DMS 273 (cell line): ENCODE measurements at regions not wholly inside any gene's neighbourhood (a gene's known extent, or its start where the extent isn't known, plus 50 kb on each side); places are given as distances from the start of the nearest gene placed in this dataset.

ENCODE experiments used
- DNase-seq: peaks from one replicate; lab custom pipeline; 2025; ENCODE audit not compliant: unreplicated experiment; lab: John Stamatoyannopoulos, UW

GRCh38 chr5:117860550-117860949 is 1127.8 kb downstream of the DTWD2 start:
- DNase-seq = no peak

- DNase-seq = no peak
These were observed 1129.2 kb downstream of the DTWD2 start for GRCh38 chr5:117859176-117859575.

- DNase-seq = no peak
These were observed 1131.6 kb downstream of the DTWD2 start for GRCh38 chr5:117856713-117857112.

- DNase-seq = no peak
These were observed 1150.6 kb downstream of the DTWD2 start for GRCh38 chr5:117837786-117838185.

- no peak for DNase-seq
These were observed 1154.7 kb downstream of the DTWD2 start for GRCh38 chr5:117833691-117834090.

- DNase-seq = no peak
These were observed 1158.7 kb downstream of the DTWD2 start for GRCh38 chr5:117829646-117830045.

- no peak for DNase-seq
These were observed 1174.5 kb downstream of the DTWD2 start for GRCh38 chr5:117813850-117814249.

- no peak for DNase-seq
These were observed 1175.5 kb downstream of the DTWD2 start for GRCh38 chr5:117812861-117813260.

GRCh38 chr5:117809251-117809650 is 1179.1 kb downstream of the DTWD2 start:
- DNase-seq = no peak

GRCh38 chr5:117805058-117805457 is 1183.3 kb downstream of the DTWD2 start:
- no peak for DNase-seq

GRCh38 chr5:117803533-117803932 is 1184.8 kb downstream of the DTWD2 start:
- DNase-seq = no peak

GRCh38 chr5:117801583-117801982 is 1186.8 kb downstream of the DTWD2 start:
- DNase-seq = no peak

- no peak for DNase-seq
These were observed 1188.1 kb downstream of the DTWD2 start for GRCh38 chr5:117800261-117800660.

- DNase-seq = no peak
These were observed 1193.5 kb downstream of the DTWD2 start for GRCh38 chr5:117794847-117795246.

- no peak for DNase-seq
These were observed 1194.4 kb downstream of the DTWD2 start for GRCh38 chr5:117793963-117794362.

GRCh38 chr5:117792476-117792875 is 1195.9 kb downstream of the DTWD2 start:
- DNase-seq = no peak

GRCh38 chr5:117788596-117788995 is 1199.8 kb downstream of the DTWD2 start:
- DNase-seq = no peak

- no peak for DNase-seq
These were observed 1204.5 kb upstream of the SEMA6A start for GRCh38 chr5:117779171-117779570.

- DNase-seq = no peak
These were observed 1202.4 kb upstream of the SEMA6A start for GRCh38 chr5:117776977-117777376.

GRCh38 chr5:117769877-117770276 is 1195.3 kb upstream of the SEMA6A start:
- peak; percentile 15 for DNase-seq

- no peak for DNase-seq
These were observed 1188.6 kb upstream of the SEMA6A start for GRCh38 chr5:117763271-117763670.

GRCh38 chr5:117761186-117761585 is 1186.6 kb upstream of the SEMA6A start:
- DNase-seq = no peak

- no peak for DNase-seq
These were observed 1185.4 kb upstream of the SEMA6A start for GRCh38 chr5:117759849-117760499.
